ENCODE measurements at regions not wholly inside any gene's neighbourhood (a gene's known extent, or its start where the extent isn't known, plus 50 kb on each side); places are given as distances from the start of the nearest gene placed in this dataset.
A peak's percentile ranks its signal among the peaks of the same experiment; 100 is the strongest.

GRCh38 chr3:31135546-31135945 lies 241.1 kb upstream of the GADL1 start:
- TF ChIP-seq CTCF (IDR thresholded peaks at IDR 0.05; ENCODE audit: low read depth, low read length): no peak
- no peak overlapping the region for H3K4me3 ChIP-seq (replicated peaks in 1 of 2; ENCODE audit: low read depth in 2 of 2, low read length in 2 of 2)
- no peak for DNase-seq (ENCODE audit: low read depth in 2 of 2)

- no peak overlapping the region for H3K4me3 ChIP-seq (replicated peaks in 1 of 2; ENCODE audit: low read depth in 2 of 2, low read length in 2 of 2)
- TF ChIP-seq CTCF (IDR thresholded peaks at IDR 0.05; ENCODE audit: low read depth, low read length): no peak
- DNase-seq (ENCODE audit: low read depth in 2 of 2): no peak
Observed at GRCh38 chr3:31137718-31138465, 243.4 kb upstream of the GADL1 start.

- peak in 1 of 2 donors; percentile 9 for DNase-seq (ENCODE audit: low read depth in 2 of 2)
- H3K4me3 ChIP-seq (replicated peaks in 1 of 2; ENCODE audit: low read depth in 2 of 2, low read length in 2 of 2): no peak overlapping the region
- TF ChIP-seq CTCF (IDR thresholded peaks at IDR 0.05; ENCODE audit: low read depth, low read length): no peak
Observed at GRCh38 chr3:31140470-31140869, 246.0 kb upstream of the GADL1 start.

- H3K4me3 ChIP-seq (replicated peaks in 1 of 2; ENCODE audit: low read depth in 2 of 2, low read length in 2 of 2): no peak overlapping the region
- TF ChIP-seq CTCF (IDR thresholded peaks at IDR 0.05; ENCODE audit: low read depth, low read length): no peak
- DNase-seq (ENCODE audit: low read depth in 2 of 2): no peak
Observed at GRCh38 chr3:31142139-31142538, 247.7 kb upstream of the GADL1 start.

- no peak for DNase-seq (ENCODE audit: low read depth in 2 of 2)
- TF ChIP-seq CTCF (IDR thresholded peaks at IDR 0.05; ENCODE audit: low read depth, low read length): no peak
- no peak overlapping the region for H3K4me3 ChIP-seq (replicated peaks in 1 of 2; ENCODE audit: low read depth in 2 of 2, low read length in 2 of 2)
Observed at GRCh38 chr3:31142543-31142942, 248.1 kb upstream of the GADL1 start.

- H3K4me3 ChIP-seq (replicated peaks in 1 of 2; ENCODE audit: low read depth in 2 of 2, low read length in 2 of 2): no peak overlapping the region
- TF ChIP-seq CTCF (IDR thresholded peaks at IDR 0.05; ENCODE audit: low read depth, low read length): no peak
- DNase-seq (ENCODE audit: low read depth in 2 of 2): no peak
Observed at GRCh38 chr3:31145062-31145461, 250.6 kb upstream of the GADL1 start.

GRCh38 chr3:31147550-31147949 lies 253.1 kb upstream of the GADL1 start:
- TF ChIP-seq CTCF (IDR thresholded peaks at IDR 0.05; ENCODE audit: low read depth, low read length): no peak
- H3K4me3 ChIP-seq (replicated peaks in 1 of 2; ENCODE audit: low read depth in 2 of 2, low read length in 2 of 2): no peak overlapping the region
- no peak for DNase-seq (ENCODE audit: low read depth in 2 of 2)

All from cardiac fibroblast (primary cell).